ENCODE measurements at regions not wholly inside any gene's neighbourhood (a gene's known extent, or its start where the extent isn't known, plus 50 kb on each side); places are given as distances from the start of the nearest gene placed in this dataset.

DNA sequence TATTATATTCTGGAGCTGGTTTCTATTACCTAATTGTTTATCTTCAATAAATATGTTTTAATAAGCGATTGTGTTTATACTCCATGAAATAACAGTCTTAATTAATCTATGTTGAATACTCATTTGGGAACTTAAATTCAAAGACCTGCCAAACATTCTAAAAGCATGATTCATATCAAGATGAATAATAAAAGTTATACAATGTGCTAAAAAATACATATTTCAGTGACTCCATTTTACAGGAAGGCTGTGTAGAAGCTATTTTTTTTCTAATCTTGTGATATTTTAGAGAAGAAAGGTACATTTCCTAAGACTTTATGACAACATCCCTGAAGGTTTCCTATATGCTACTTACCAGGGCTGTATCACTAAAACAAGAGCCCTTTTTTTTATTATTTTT is 417.9 kb downstream of the NFIB start:
- Mint-ChIP-seq H3K4me3 (no peak overlapping the region), H3K27me3 (no peaks in the 10 kb centered on the region), H3K4me1 (no peaks in the 10 kb centered on the region), H3K36me3 (ENCODE audit: low read depth) (no peaks in the 10 kb centered on the region), H3K27ac (no peak overlapping the region)
- DNase-seq (no peak), ATAC-seq (no peak)
- H3K9me3 ChIP-seq (ENCODE audit: control insufficient read depth, low read length, poor library complexity, severe bottlenecking) = no peaks in the 10 kb centered on the region

- no peak for DNase-seq
- H3K9me3 ChIP-seq (ENCODE audit: control insufficient read depth, low read length, poor library complexity, severe bottlenecking) = no peaks in the 10 kb centered on the region
- ATAC-seq = no peak
- H3K4me3 Mint-ChIP-seq = no peak overlapping the region
- H3K36me3 Mint-ChIP-seq (ENCODE audit: low read depth) = no peaks in the 10 kb centered on the region
- no peaks in the 10 kb centered on the region for H3K27me3 Mint-ChIP-seq
- H3K27ac Mint-ChIP-seq = no peak overlapping the region
- H3K4me1 Mint-ChIP-seq = no peaks in the 10 kb centered on the region
Observed at GRCh38 chr9:13885258-13885657, 428.7 kb downstream of the NFIB start.

DNA sequence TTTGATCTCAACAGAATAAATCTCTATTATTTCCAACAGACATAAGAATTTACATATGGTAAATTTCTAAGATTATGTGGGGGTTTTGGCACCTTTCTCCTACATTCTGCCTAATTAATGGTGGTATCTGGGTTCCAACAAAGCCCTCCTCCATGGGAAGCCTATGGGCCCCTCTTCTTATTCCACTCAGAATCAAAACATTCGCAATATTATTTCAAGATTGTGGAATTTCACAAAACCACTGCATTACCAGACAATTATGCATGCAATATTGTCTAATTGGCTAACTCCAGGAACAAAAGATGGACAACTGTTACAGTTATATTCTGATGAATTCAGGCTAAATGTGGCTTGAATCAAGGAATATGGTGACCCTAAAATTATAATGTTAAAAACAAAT is 434.0 kb downstream of the NFIB start:
- H3K36me3 Mint-ChIP-seq (ENCODE audit: low read depth) = no peaks in the 10 kb centered on the region
- no peaks in the 10 kb centered on the region for H3K9me3 ChIP-seq (ENCODE audit: control insufficient read depth, low read length, poor library complexity, severe bottlenecking)
- DNase-seq = no peak
- H3K27me3 Mint-ChIP-seq = no peaks in the 10 kb centered on the region
- ATAC-seq = no peak
- H3K4me1 Mint-ChIP-seq = no peaks in the 10 kb centered on the region
- no peak overlapping the region for H3K4me3 Mint-ChIP-seq
- no peak overlapping the region for H3K27ac Mint-ChIP-seq

- Mint-ChIP-seq H3K36me3 (ENCODE audit: low read depth) (no peaks in the 10 kb centered on the region), H3K4me1 (no peaks in the 10 kb centered on the region), H3K27me3 (no peaks in the 10 kb centered on the region), H3K27ac (no peak overlapping the region), H3K4me3 (no peak overlapping the region)
- H3K9me3 ChIP-seq (ENCODE audit: control insufficient read depth, low read length, poor library complexity, severe bottlenecking) = no peaks in the 10 kb centered on the region
- DNase-seq (no peak), ATAC-seq (no peak)
Observed at GRCh38 chr9:13879011-13879410, 434.9 kb downstream of the NFIB start.

- no peak for ATAC-seq
- Mint-ChIP-seq H3K27ac (no peak overlapping the region), H3K4me1 (no peaks in the 10 kb centered on the region), H3K4me3 (no peak overlapping the region), H3K36me3 (ENCODE audit: low read depth) (no peaks in the 10 kb centered on the region), H3K27me3 (no peaks in the 10 kb centered on the region)
- no peaks in the 10 kb centered on the region for H3K9me3 ChIP-seq (ENCODE audit: control insufficient read depth, low read length, poor library complexity, severe bottlenecking)
- no peak for DNase-seq
Observed at GRCh38 chr9:13878241-13878711, 435.7 kb downstream of the NFIB start.

DNA sequence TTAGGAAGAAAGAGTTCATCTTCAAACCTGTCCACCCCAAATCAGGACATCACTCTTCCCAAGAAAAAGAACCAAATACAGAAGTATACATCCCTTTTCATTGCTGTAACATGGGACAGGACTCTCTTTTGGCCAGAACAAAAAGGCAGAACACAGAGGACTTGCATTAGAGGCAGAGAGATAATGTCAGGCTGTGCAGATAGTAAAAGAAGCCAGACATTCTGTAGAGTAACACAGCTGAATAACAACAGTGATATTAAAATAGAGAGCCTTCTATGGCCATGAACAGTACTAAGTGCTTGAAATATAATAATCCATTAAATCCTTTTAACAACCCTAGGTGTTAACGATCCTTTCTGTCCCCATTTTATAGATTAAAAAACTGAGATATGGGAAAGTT is 437.2 kb downstream of the NFIB start:
- DNase-seq (no peak), ATAC-seq (no peak)
- H3K4me1 Mint-ChIP-seq = no peaks in the 10 kb centered on the region
- H3K9me3 ChIP-seq (ENCODE audit: control insufficient read depth, low read length, poor library complexity, severe bottlenecking) = no peaks in the 10 kb centered on the region
- no peaks in the 10 kb centered on the region for H3K36me3 Mint-ChIP-seq (ENCODE audit: low read depth)
- H3K27ac Mint-ChIP-seq = no peak overlapping the region
- no peaks in the 10 kb centered on the region for H3K27me3 Mint-ChIP-seq
- H3K4me3 Mint-ChIP-seq = no peak overlapping the region

DNA sequence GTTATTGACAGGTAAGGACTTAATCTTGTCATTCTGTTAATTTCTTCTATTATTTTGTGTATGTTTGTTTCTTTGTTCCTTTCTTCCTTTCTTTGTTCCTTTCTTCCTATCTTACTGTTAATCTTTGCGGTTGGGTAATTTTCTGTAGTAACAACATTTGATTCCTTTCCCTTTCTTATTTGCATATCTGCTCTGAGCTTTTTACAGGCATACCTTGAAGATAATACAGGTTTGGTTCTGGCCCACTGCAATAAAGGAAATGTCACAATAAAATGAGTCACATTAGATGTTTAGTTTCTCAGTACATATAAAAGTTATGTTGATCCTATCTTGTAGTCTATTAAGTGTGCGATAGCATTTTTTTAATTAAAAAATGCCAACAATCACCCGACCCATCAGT is 440.7 kb downstream of the NFIB start:
- Mint-ChIP-seq H3K4me1 (no peaks in the 10 kb centered on the region), H3K27me3 (no peaks in the 10 kb centered on the region), H3K4me3 (no peak overlapping the region), H3K36me3 (ENCODE audit: low read depth) (no peaks in the 10 kb centered on the region), H3K27ac (no peak overlapping the region)
- DNase-seq (no peak), ATAC-seq (no peak)
- no peaks in the 10 kb centered on the region for H3K9me3 ChIP-seq (ENCODE audit: control insufficient read depth, low read length, poor library complexity, severe bottlenecking)

- Mint-ChIP-seq H3K4me1 (no peaks in the 10 kb centered on the region), H3K36me3 (ENCODE audit: low read depth) (no peaks in the 10 kb centered on the region), H3K4me3 (no peak overlapping the region), H3K27me3 (no peaks in the 10 kb centered on the region), H3K27ac (no peak overlapping the region)
- H3K9me3 ChIP-seq (ENCODE audit: control insufficient read depth, low read length, poor library complexity, severe bottlenecking) = no peaks in the 10 kb centered on the region
- ATAC-seq (no peak), DNase-seq (no peak)
Observed at GRCh38 chr9:13868336-13868735, 445.6 kb downstream of the NFIB start.

- Mint-ChIP-seq H3K36me3 (ENCODE audit: low read depth) (no peaks in the 10 kb centered on the region), H3K27me3 (no peaks in the 10 kb centered on the region), H3K27ac (no peak overlapping the region), H3K4me1 (no peaks in the 10 kb centered on the region), H3K4me3 (no peak overlapping the region)
- DNase-seq (no peak), ATAC-seq (no peak)
- no peaks in the 10 kb centered on the region for H3K9me3 ChIP-seq (ENCODE audit: control insufficient read depth, low read length, poor library complexity, severe bottlenecking)
Observed at GRCh38 chr9:13865869-13866268, 448.1 kb downstream of the NFIB start.

- peaks cover 2% of the 10 kb centered on the region for H3K9me3 ChIP-seq (ENCODE audit: control insufficient read depth, low read length, poor library complexity, severe bottlenecking)
- H3K27me3 Mint-ChIP-seq = no peaks in the 10 kb centered on the region
- H3K36me3 Mint-ChIP-seq (ENCODE audit: low read depth) = no peaks in the 10 kb centered on the region
- H3K4me3 Mint-ChIP-seq = no peak overlapping the region
- no peak for ATAC-seq
- DNase-seq = no peak
- no peaks in the 10 kb centered on the region for H3K4me1 Mint-ChIP-seq
- no peak overlapping the region for H3K27ac Mint-ChIP-seq
Observed at GRCh38 chr9:13863112-13863511, 450.8 kb downstream of the NFIB start.

DNA sequence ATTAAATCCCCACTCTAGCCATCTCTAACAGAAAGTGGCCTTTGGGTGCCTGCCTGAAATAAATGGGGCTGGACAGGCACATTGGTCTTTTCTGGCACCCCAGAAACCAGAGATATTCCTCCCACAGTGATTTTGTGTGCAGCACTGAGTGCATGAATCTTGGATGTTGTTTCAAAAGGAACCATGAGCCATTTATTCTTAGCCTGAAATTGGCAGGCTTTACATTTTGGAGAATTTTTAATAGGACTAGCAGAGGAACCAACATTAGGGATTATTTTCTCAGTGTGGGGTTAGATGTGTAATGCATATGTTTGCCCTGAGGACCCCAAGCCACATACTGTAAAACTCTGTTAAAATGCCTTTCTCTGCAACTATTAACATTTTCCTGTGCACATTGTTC is 451.3 kb downstream of the NFIB start:
- no peak for ATAC-seq
- H3K9me3 ChIP-seq (ENCODE audit: control insufficient read depth, low read length, poor library complexity, severe bottlenecking) = peaks cover 2% of the 10 kb centered on the region
- no peak overlapping the region for H3K4me3 Mint-ChIP-seq
- H3K36me3 Mint-ChIP-seq (ENCODE audit: low read depth) = no peaks in the 10 kb centered on the region
- no peaks in the 10 kb centered on the region for H3K4me1 Mint-ChIP-seq
- no peak for DNase-seq
- no peaks in the 10 kb centered on the region for H3K27me3 Mint-ChIP-seq
- H3K27ac Mint-ChIP-seq = no peak overlapping the region

DNA sequence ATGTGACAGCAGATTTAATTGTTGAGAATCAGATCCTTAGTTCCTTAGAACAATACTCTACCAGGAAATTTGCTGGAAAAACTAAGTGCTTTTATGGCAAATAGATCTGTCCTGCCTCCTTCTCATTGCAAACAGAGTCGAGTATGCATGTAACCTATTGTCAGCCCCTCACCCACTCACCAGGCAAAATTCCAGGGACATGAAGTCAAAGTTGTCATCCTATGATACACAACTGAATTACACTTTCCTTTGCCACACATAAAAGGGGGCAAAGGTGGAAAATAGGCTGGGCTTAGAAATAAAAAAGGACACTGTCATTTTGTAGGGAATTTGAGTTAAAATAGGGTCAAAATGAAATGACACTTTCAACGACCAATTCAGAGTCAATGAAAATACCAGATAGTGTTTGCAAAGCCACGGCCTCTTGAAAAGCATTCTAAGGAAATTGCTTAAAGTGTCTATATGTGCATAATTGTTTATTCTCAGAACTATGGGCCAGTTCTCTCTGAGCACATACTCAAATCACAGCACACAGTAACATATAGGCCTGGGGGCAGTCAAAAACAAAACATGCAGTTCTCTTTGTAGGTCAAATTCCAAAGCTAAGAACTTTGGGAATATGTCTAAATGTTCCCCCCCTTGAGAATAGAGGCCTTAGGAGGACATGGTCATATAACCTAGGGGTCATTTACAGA is 452.8 kb downstream of the NFIB start:
- no peaks in the 10 kb centered on the region for H3K36me3 Mint-ChIP-seq (ENCODE audit: low read depth)
- ATAC-seq = no peak

GRCh38 chr9:13860019-13860418 is 453.9 kb downstream of the NFIB start:
- Mint-ChIP-seq H3K27me3 (no peaks in the 10 kb centered on the region), H3K36me3 (ENCODE audit: low read depth) (no peaks in the 10 kb centered on the region)

More for the DNA sequence above, 452.8 kb downstream of the NFIB start:
- no peak overlapping the region for H3K4me3 Mint-ChIP-seq
- H3K27me3 Mint-ChIP-seq = no peaks in the 10 kb centered on the region
- H3K27ac Mint-ChIP-seq = no peak overlapping the region
- peaks cover 2% of the 10 kb centered on the region for H3K9me3 ChIP-seq (ENCODE audit: control insufficient read depth, low read length, poor library complexity, severe bottlenecking)
- H3K4me1 Mint-ChIP-seq = no peaks in the 10 kb centered on the region
- DNase-seq = no peak

DNA sequence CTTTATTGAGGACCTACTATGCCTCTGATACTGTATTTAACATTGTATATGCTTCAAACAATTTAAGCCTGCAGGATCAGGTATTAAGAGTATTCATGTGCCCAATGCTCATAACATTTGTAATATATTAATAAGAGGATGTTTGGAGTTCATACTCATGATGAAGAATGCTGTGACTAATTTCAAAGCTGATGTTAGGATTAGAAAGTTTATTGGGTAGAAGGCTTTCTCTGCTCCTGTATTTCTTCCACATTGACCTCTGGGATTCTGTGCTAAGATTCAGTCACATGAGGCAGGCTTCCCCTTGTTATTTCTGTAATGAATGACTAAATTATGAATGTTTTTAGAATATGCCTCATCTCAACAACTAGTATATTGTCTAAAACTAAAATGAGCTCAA is 456.4 kb downstream of the NFIB start:
- Mint-ChIP-seq H3K4me1 (no peaks in the 10 kb centered on the region), H3K36me3 (ENCODE audit: low read depth) (no peaks in the 10 kb centered on the region)

More at GRCh38 chr9:13860019-13860418, 453.9 kb downstream of the NFIB start:
- no peak for DNase-seq
- Mint-ChIP-seq H3K4me3 (no peak overlapping the region), H3K4me1 (no peaks in the 10 kb centered on the region), H3K27ac (no peak overlapping the region)
- H3K9me3 ChIP-seq (ENCODE audit: control insufficient read depth, low read length, poor library complexity, severe bottlenecking) = peaks cover 2% of the 10 kb centered on the region
- no peak for ATAC-seq

More for the DNA sequence above, 456.4 kb downstream of the NFIB start:
- Mint-ChIP-seq H3K27ac (no peak overlapping the region), H3K4me3 (no peak overlapping the region), H3K27me3 (no peaks in the 10 kb centered on the region)
- DNase-seq (no peak), ATAC-seq (no peak)
- peaks cover 2% of the 10 kb centered on the region for H3K9me3 ChIP-seq (ENCODE audit: control insufficient read depth, low read length, poor library complexity, severe bottlenecking)
